SK-MEL-5 (cell line): ENCODE measurements at regions not wholly inside any gene's neighbourhood (a gene's known extent, or its start where the extent isn't known, plus 50 kb on each side); places are given as distances from the start of the nearest gene placed in this dataset.

ENCODE experiments used
- DNase-seq: peaks from one replicate; pipeline ENCODE4 v3.0.0-alpha.2; 2016; ENCODE audit warnings: low read depth, low spot score
- in situ Hi-C: cut with HindIII; loops from 2 replicates; pipeline ENCODE4 v1.10.0; 2016; ENCODE audit warnings: low sequenced_read_pairs, high pct_unique_total_duplicates, low pct_unique_long_range_greater_than_20kb

DNA sequence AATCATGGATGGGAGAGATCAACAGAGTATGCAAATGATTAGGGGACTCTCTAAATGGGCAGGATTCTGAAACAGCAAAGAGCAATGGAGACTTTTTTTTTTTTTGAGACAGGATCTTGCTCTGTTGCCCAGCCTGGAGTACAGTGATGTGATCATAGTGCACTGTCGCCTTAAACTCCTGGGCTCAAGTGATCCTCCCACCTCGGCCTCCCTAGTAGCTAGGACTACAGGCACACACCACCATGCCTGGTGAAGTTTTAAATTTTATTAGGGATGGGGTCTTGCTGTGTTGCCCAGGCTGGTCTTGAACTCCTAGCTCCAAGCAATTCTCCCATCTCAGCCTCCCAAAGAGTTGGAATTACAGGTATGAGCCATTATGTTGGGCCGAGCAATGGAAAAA, 255.0 kb upstream of the ZFHX3 start:
- in situ Hi-C loops: no loop called here
- no peak for DNase-seq

DNA sequence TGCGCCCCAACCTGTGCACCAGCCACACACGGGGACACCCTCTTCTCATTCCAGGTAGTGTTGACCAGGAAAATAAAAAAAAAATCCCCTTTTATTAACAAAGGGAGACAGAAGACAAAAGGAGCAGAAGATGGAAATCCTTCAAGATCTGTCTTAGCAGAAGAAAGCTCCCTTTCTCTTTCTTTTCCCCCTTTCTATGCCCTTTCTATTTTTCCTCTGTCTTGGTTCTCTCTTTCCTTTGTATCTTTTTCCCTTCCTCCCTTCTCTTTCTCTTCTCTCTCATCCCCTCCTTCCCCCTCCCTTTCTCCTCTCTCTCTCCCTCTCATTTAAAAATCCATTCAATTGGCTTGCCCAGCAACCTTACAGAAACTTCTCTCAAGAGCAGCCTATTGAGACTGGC, 254.1 kb upstream of the ZFHX3 start:
- DNase-seq: no peak
- in situ Hi-C loops: no loop called here

DNA sequence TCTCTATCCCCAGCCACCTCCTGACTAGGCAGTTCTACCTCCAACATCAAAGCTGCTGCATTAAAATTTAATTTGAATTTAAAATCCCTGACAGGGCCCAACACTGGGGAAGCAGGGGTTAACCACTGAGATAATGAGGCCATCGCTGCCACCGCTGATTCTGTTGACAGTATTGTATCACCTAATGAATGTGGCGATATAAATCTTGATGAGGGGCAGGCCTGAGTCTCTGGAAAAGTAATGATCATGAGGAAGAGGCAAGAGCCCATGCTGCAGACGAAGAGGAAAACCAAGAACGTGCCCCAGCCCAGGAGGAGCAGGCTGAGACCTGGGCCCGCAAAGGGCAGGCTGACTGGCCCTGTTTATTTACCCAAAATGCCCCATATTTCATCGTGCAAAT, 251.4 kb upstream of the ZFHX3 start:
- DNase-seq: no peak
- in situ Hi-C loops: no loop called here

DNA sequence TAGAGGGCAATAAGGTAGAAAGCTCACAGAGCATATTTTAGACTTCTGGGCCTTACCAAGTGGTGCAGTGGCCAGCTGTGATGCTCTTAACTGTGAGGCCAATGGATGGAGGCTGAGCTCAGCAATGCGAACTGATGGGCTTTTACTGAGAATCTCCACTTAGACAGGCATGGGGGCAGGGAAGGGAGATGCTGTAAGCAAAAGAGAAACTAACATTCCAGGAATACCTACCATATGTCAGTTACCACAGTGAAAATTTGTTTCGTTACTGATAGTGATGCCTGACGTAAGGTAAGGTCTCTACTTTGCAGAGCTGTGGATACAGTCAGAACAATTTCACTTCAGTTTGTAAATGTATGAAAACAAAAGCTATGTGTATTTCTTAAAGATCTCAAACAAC, 250.6 kb upstream of the ZFHX3 start:
- in situ Hi-C loops: no loop called here
- DNase-seq: peak; percentile 4

DNA sequence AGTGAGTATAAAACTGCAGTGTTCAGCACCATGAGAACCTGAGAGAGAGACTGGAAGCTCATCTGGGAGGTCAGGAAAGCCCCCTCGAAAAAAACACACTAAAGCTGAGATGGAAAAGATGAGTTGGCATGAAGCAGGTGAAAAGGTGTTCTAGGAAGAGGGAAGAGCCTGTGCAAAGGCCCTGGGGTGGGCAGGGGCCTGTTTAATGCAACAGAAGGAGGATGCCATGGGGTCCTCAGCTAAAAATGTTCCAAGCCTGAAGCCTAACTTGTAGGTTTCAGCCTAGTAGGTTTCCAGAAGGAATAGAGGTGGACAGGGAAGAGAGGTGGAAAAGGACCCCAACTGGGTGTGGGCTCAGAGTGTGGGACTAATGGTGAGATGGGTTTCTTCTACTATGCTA, 242.3 kb upstream of the ZFHX3 start:
- no peak for DNase-seq
- in situ Hi-C loops: no loop called here

DNA sequence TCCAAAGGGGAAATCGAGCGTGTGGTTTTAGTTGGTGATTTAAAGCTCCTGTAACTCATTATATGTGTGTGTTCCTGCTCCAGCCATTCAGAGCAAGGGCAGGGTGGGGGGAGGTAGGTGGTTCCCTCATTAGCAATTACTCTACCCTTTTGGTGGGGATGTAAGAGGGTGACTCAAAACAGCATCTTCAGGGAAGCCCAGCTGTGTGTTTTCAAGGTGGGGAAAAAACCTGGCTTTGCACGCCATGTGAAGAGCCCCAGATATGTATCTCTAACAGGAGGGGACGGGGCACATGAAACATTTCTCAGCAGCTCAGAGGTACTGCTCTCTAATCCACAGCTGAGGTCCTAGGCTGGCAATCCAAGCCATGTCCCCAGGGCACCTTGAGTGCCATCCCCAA, 241.3 kb upstream of the ZFHX3 start:
- no peak for DNase-seq
- in situ Hi-C loops: no loop called here

DNA sequence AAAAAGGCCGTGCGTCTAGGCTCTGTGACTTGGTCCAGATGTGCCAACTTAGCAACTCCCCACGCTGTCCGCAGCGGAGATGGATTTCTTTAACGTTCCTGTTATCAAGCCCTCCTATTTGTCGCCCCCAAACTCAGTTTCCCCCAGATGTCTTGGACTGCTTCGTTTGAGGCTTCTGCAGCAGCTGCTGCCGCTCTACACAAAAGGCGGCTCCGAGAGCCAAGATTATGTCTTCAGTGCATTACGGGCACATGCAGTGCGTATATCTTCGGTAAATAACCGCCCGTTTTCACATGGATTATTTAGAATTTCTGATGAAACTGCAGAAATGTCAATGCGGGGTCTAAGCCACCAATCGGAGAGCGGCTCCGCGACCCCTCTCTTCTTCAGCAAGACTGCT, 240.6 kb upstream of the ZFHX3 start:
- no peak for DNase-seq
- in situ Hi-C loops: no loop called here

DNA sequence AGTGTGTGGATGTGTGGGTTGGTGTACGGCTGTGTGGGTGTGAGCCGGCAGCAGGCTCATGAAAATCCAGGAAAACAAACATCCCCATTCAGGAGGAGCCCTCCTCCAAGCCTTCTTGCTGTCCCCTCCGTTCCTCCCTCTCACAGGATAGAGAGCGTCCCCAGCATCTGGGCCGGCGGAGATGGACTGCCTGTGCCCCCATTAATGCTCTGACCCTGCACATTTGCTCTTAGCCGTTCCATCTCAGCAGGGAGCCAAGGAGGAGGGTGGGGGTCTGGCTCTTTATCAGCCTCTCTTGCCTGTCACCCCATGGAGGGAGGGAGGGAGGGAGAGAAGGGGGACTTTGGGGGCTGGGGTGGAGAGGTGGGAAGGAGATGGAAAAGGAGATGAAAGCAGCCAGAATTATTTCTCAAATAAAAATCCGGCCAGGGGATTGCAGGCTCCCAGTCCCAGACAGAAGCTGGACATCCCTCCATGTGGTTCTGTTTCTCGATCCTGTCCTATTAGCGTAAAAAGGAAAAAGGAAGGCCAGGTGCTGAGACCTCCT, 240.0 kb upstream of the ZFHX3 start:
- in situ Hi-C loops: no loop called here

DNA sequence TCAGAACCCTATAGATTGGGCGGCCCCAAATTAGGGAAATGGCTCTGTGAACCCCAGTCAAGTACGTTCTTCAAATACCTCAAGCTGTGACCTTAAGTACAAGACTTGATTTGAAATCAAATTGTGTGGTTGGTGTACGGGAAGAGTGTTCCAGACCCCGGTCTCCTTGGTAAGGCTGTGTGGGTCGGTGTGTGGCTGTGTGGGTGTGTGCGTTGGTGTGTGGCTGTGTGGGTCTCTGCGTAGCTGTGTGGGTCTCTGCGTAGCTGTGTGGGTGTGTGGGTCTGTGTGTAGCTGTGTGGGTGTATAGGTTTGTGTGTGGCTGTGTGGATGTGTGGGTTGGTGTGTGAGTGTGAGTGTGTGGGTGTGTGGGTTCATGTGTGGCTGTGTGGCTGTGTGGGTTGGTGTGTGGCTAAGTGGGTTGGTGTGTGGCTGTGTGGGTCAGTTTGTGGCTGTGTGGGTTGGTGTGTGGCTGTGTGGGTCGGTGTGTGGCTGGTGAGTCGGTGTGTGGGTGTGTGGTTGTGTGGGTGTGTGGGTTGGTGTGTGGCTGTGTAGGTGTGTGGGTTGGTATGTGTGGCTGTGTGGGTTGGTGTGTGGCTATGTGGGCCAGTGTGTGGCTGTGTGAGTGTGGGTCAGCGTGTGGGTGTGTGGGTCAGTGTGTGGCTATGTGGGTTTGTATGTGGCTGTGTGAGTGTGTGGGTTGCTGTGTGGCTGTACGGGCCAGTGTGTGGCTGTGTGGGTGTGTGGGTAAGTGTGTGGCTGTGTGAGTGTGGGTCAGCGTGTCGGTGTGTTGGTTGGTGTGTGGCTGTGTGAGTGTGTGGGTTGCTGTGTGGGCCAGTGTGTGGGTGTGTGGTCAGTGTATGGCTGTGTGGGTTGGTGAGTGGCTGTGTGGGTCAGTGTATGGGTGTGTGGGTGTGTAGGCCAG, 238.7 kb upstream of the ZFHX3 start:
- no peak for DNase-seq

More for the DNA sequence above, 240.0 kb upstream of the ZFHX3 start:
- no peak for DNase-seq

DNA sequence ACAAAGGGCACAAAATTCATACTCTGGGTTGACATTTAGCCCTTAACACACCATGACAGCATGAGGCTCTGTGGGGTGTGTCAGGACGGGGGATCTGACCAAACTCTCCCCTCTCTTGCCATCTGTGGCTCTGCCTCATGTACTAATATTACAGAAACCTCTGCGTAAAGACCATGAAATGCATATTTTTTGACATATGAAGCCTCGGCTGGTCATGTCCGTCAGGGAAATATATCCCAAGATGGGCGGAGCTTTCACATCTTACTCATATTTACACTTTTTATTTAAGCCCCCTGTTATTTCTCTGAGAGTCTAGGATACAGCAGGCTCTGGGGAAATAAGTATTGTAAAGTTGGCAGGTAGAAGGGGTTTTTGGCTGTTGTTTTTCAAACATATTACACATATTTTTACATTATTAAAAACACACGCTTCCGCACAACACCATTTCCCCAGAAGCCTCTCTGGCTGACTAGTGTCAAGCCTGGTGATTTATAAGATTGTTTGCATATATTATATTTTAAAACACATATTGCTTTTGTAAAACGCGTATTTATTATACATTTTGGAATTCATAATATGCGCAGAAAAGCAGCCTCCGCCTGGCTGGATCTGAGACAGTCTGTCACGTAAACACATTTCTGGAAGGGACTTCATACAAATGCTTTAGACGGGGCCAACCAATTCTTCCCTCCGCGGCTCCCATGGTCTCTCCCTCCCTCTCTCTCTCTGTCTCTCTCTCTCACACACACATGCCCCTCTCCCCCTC, 237.7 kb upstream of the ZFHX3 start:
- in situ Hi-C loops: no loop called here
- DNase-seq: no peak

More for the DNA sequence above, 238.7 kb upstream of the ZFHX3 start:
- in situ Hi-C loops: no loop called here

DNA sequence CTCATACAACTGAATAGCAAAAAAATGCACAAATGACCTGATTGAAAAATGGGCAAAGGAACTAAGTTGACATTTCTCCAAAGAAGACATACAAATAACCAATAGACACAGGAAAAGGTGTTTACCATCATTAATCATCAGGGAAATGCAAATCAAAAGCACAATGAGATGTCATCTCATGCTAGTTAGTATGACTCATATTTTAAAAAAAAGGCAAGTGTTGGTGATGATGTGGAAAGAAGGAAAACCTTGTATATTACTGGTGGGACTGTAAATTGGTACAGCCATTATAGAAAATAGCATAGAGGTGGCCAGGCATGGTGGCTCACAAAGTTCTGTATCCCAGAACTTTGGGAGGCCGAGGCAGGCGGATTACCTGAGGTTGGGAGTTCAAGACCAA, 232.5 kb upstream of the ZFHX3 start:
- in situ Hi-C loops: no loop called here
- DNase-seq: no peak

DNA sequence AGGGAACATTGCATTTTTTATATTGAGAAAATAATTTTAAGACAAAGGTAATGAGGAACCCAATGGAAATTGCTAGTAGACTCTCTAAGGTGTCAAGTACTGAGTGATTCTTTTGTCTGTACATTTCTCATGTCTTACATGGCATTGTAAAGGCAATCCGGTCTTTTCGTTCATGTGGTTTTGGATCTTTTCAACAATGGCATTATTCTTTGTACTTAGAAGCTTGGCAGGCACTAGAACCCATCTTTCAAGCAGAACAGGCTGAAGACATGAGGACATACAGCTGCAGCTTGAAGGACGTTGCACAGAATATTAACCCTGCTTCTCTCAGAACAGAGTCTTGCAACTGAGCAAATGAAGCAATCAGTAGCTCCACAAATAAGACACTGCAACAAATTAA, 231.5 kb upstream of the ZFHX3 start:
- in situ Hi-C loops: no loop called here

DNA sequence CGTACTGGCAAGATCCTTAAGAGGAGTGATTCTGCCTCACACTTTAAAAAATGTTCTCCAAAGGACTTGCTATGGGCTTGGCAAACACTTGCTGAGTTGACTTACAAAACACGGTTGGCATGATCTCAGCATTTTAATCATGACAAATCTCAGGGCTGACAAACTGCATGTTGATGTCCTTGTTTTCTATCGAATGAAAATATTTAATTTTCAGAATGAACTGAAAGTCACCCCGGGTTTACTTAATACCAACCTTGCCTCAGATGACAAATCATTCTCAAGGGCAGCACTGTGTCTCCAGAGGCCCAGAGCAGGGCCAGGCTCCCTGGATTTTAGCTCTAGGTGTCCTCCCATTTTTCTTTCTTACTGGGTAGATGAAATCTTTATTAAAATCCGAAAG, 229.1 kb upstream of the ZFHX3 start:
- in situ Hi-C loops: no loop called here
- DNase-seq: no peak

More for the DNA sequence above, 231.5 kb upstream of the ZFHX3 start:
- no peak for DNase-seq

DNA sequence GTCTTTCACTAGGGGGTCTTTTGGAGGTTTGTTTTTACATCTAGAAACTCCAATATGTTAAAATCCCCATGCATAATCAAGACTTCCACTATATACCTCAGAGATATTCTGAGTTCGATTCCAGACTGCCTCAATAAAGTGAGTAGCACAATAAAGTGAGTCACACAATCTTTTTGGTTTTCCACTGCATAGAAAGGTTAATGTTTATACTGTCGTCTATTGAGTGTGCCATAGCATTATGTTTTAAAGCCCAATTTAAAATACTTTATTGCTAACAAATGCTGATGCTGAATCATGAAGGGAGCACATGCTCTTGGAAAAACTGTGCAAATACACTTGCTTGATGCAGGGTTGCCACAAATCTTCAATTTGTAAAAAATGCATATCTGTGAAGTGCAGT, 227.5 kb upstream of the ZFHX3 start:
- in situ Hi-C loops: no loop called here
- DNase-seq: no peak

DNA sequence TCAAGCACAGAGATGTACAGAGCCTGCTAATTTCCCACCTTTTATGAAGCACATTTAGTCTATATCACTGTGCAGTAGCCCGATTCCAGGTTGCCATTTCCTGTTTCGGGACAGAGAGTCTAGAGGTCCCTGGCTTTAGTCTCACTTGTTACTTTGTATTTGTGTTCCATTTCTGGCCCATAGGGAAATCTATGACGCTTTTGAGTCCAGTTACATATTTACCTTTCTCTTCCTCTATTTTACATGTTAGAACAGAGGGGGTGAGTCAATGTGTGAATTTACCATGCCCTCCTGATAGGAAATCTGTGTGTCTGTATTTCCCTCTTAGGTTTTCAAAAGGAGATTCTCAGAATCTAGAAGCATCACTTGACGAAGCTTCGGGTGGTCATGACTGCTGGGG, 227.1 kb upstream of the ZFHX3 start:
- in situ Hi-C loops: no loop called here
- DNase-seq: no peak

DNA sequence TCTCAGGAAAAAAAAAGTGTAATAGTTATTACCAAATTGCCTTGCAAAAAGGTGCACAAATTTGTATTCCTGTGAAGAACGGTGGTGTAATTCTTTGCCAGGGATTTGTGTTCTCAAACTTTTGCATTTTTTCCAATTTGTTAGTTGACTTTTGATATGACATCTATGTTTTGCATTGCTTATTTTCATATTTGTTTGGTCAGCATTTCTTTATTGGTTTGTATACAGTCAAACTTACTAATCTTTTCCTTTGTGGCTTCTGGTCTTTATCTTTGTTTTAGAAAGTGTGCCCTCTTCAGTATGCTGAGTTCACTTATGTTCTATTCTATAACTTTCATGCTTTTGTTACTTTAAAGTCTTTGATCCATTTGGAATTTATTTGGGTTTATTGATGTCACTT, 226.2 kb upstream of the ZFHX3 start:
- DNase-seq: no peak
- in situ Hi-C loops: no loop called here

DNA sequence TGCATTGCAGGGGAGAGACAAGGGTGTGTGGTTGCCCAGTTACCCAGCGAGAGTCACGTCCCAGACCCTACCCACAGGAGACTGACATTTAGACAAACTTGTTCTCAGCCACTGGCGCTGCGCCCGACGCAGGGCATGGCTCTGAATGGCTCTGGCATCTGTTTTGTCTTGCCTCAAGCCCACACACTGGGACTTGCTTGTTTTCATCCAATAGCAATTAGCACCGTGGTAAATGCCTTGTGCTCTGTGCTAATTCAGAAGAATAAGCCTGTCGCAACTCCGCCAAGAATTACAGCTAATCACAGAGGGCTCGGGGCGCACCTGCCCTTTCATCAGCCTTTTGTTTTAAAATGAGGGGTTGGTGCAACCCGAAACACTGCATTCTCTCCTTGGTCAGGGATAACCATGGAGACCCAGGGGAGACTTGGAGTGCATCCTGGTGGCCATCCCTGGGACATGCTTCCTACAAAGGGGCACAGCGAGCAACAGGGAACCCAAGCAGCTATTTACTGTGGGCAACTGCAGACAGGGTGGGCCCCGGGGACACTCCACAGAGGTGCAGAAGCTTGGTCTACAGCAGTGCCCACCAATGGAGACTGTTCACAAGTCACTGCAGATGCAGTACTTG, 220.6 kb upstream of the ZFHX3 start:
- DNase-seq: peak; percentile 7

DNA sequence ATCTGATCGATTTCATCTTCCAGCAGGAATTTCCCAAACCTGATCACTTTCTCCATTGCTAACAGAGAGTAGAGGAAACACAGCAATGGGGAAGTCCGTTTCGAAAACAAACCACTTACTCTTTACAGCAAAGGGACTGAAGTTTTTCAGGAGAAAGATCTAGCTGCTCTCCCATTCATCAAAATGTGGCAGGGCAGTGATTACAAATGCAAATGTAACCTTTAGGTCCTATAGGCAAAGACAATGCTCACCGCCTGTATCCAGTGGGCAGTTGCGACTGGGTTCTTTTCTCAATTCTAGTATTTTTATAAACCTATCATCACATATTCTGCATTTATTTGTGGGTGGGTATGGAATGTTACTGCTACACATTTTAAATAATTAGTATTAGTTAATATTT, 218.0 kb upstream of the ZFHX3 start:
- DNase-seq: no peak
- in situ Hi-C loops: no loop called here

More for the DNA sequence above, 220.6 kb upstream of the ZFHX3 start:
- in situ Hi-C loops: no loop called here
